IMR-90 (cell line): ENCODE measurements at regions not wholly inside any gene's neighbourhood (a gene's known extent, or its start where the extent isn't known, plus 50 kb on each side); places are given as distances from the start of the nearest gene placed in this dataset.

Experiments used
- ATAC-seq: fragments of 200-7000 bp; cut with Tn5 transposase; 2 replicates; pipeline ENCODE4 v1.9.1; 2020; ENCODE audit warnings: low read depth, mild to moderate bottlenecking, moderate library complexity
- BruUV-seq: library from RNA; stranded (reverse); fragments of 400-500 nt; replicated peaks from 2 replicates; lab custom pipeline; 2021; lab: Mats Ljungman, UMichigan
- CTCF ChIA-PET: fragments of 300-600 bp; formaldehyde crosslinking; extraction: SDS; loops from one replicate; lab custom pipeline; 2021; ENCODE audit warnings: antibody characterized with exemption; lab: Yijun Ruan, JAX
- POLR2A ChIA-PET: fragments of 300-600 bp; sonication (Branson Sonifier 250); formaldehyde crosslinking; loops from one replicate; lab custom pipeline; 2022; ENCODE audit warnings: antibody characterized with exemption; ENCODE audit not compliant: unreplicated experiment; lab: Charles Lee
- DNase-seq: peaks from one replicate; pipeline ENCODE4 v3.0.0; 2013
- H2AFZ ChIP-seq: replicated peaks from 2 replicates; pipeline ENCODE3; 2013; ENCODE audit warnings: low read length, mild to moderate bottlenecking; ENCODE audit not compliant: poor library complexity
- H2AK5ac ChIP-seq: 2 replicates; pipeline ENCODE4 v1.6.1; 2013; ENCODE audit warnings: low read depth, low read length, inconsistent platforms
- H2AK9ac ChIP-seq: replicated peaks from 2 replicates; pipeline ENCODE3; 2013; ENCODE audit warnings: mild to moderate bottlenecking, low read depth, low read length, moderate library complexity; ENCODE audit not compliant: poor library complexity
- H2BK120ac ChIP-seq: 2 replicates; pipeline ENCODE4 v1.6.1; 2013; ENCODE audit warnings: low read depth, low read length, inconsistent platforms
- H2BK15ac ChIP-seq: 3 replicates; pipeline ENCODE4 v1.6.1; 2013; ENCODE audit warnings: low read depth, low read length, inconsistent platforms
- H2BK20ac ChIP-seq: 2 replicates; pipeline ENCODE4 v1.6.1; 2013; ENCODE audit warnings: low read depth, mild to moderate bottlenecking, inconsistent platforms, low read length, moderate library complexity
- H2BK5ac ChIP-seq: 2 replicates; pipeline ENCODE4 v1.6.1; 2013; ENCODE audit warnings: mild to moderate bottlenecking, low read depth, low read length, inconsistent platforms; ENCODE audit not compliant: poor library complexity, severe bottlenecking
- H3K14ac ChIP-seq: replicated peaks from 2 replicates; pipeline ENCODE4 v1.6.1; 2013; ENCODE audit warnings: low read depth, low read length, inconsistent platforms
- H3K18ac ChIP-seq: 2 replicates; pipeline ENCODE4 v1.6.1; 2013; ENCODE audit warnings: low read depth, low read length, control low read depth
- H3K23ac ChIP-seq: 2 replicates; pipeline ENCODE4 v1.6.1; 2013; ENCODE audit warnings: low read depth, low read length, inconsistent platforms
- H3K27ac ChIP-seq: 2 replicates; pipeline ENCODE4 v1.5.1; 2013; ENCODE audit warnings: mild to moderate bottlenecking, control low read depth, low read length; ENCODE audit not compliant: insufficient read depth
- H3K27me3 ChIP-seq: 2 replicates; pipeline ENCODE4 v1.6.1; 2013; ENCODE audit warnings: low read length; ENCODE audit not compliant: control insufficient read depth, insufficient read depth
- H3K36me3 ChIP-seq: 2 replicates; pipeline ENCODE4 v1.6.1; 2013; ENCODE audit warnings: low read length, mixed read lengths; ENCODE audit not compliant: control insufficient read depth, insufficient read depth
- H3K4ac ChIP-seq: 2 replicates; pipeline ENCODE4 v1.6.1; 2013; ENCODE audit warnings: low read depth, low read length, inconsistent platforms
- H3K4me1 ChIP-seq: 2 replicates; pipeline ENCODE4 v1.6.1; 2013; ENCODE audit warnings: low read length, mixed read lengths; ENCODE audit not compliant: control insufficient read depth, insufficient read depth
- H3K4me2 ChIP-seq: 2 replicates; pipeline ENCODE4 v1.6.1; 2013; ENCODE audit warnings: low read depth, mild to moderate bottlenecking, control low read depth, low read length, moderate library complexity
- H3K4me3 ChIP-seq: 2 replicates; pipeline ENCODE4 v1.5.1; 2013; ENCODE audit warnings: low read depth, mild to moderate bottlenecking, control low read depth, low read length, moderate library complexity; ENCODE audit not compliant: insufficient read depth
- H3K56ac ChIP-seq: 2 replicates; pipeline ENCODE4 v1.6.1; 2013; ENCODE audit warnings: low read length, inconsistent platforms; ENCODE audit not compliant: insufficient read depth; ENCODE audit errors: extremely low read depth
- H3K79me1 ChIP-seq, 2 experiments: 2 replicates each; pipeline ENCODE4 v1.6.1; 2013; ENCODE audit warnings: low read length in 2 of 2, inconsistent platforms in 1 of 2, low read depth in 1 of 2
- H3K9ac ChIP-seq: 2 replicates; pipeline ENCODE4 v1.6.1; 2013; ENCODE audit warnings: low read depth, low read length, control low read depth
- H3K9me1 ChIP-seq: 2 replicates; pipeline ENCODE4 v1.6.1; 2013; ENCODE audit warnings: low read length, inconsistent platforms; ENCODE audit not compliant: insufficient read depth
- H3K9me3 ChIP-seq: 2 replicates; pipeline ENCODE4 v1.6.1; 2013; ENCODE audit warnings: low read length; ENCODE audit not compliant: control insufficient read depth, insufficient read depth
- H4K20me1 ChIP-seq: 2 replicates; pipeline ENCODE4 v1.6.1; 2013; ENCODE audit warnings: low read length, inconsistent platforms; ENCODE audit not compliant: insufficient read depth
- H4K5ac ChIP-seq: 2 replicates; pipeline ENCODE4 v1.6.1; 2013; ENCODE audit warnings: mild to moderate bottlenecking, low read depth, low read length, control low read depth
- H4K8ac ChIP-seq, 2 experiments: 2 replicates each; pipeline ENCODE4 v1.6.1; 2013; ENCODE audit warnings: low read depth in 2 of 2, low read length in 2 of 2, control low read depth in 1 of 2, inconsistent platforms in 1 of 2
- H4K91ac ChIP-seq: 2 replicates; pipeline ENCODE4 v1.6.1; 2013; ENCODE audit warnings: low read depth, low read length, inconsistent platforms; ENCODE audit not compliant: insufficient read depth
- BHLHE40 ChIP-seq: fragments of 150-350 bp; IDR thresholded peaks from 2 replicates; pipeline ENCODE4 v1.6.1; 2016; ENCODE audit warnings: mild to moderate bottlenecking, low read depth, low read length
- CEBPB ChIP-seq: IDR thresholded peaks from 2 replicates; pipeline ENCODE4 v1.6.1; 2012; ENCODE audit warnings: low read depth, low read length, improper control_type of control experiment
- CHD1 ChIP-seq: IDR thresholded peaks from 2 replicates; pipeline ENCODE4 v1.6.1; 2012; ENCODE audit warnings: low read depth, low read length, improper control_type of control experiment
- FOS ChIP-seq: fragments of 150-350 bp; IDR thresholded peaks from 2 replicates; pipeline ENCODE4 v1.6.1; 2016; ENCODE audit warnings: low read depth, low read length
- MAFK ChIP-seq: IDR thresholded peaks from 2 replicates; pipeline ENCODE4 v1.6.1; 2012; ENCODE audit warnings: low read depth, low read length, improper control_type of control experiment
- MAZ ChIP-seq: IDR thresholded peaks from 2 replicates; pipeline ENCODE4 v1.6.1; 2012; ENCODE audit warnings: low read depth, mild to moderate bottlenecking, low read length, improper control_type of control experiment, moderate library complexity, borderline replicate concordance
- MXI1 ChIP-seq: IDR thresholded peaks from 2 replicates; pipeline ENCODE4 v1.6.1; 2012; ENCODE audit warnings: low read depth, mild to moderate bottlenecking, low read length, moderate library complexity, borderline replicate concordance
- NFE2L2 ChIP-seq: fragments of 150-350 bp; IDR thresholded peaks from 2 replicates; pipeline ENCODE4 v1.6.1; 2016; ENCODE audit warnings: low read depth, mild to moderate bottlenecking, low read length
- POLR2A ChIP-seq: IDR thresholded peaks from 2 replicates; pipeline ENCODE4 v1.6.1; 2012; ENCODE audit warnings: mild to moderate bottlenecking, low read depth, low read length
- RAD21 ChIP-seq: IDR thresholded peaks from 2 replicates; pipeline ENCODE4 v1.6.1; 2012; ENCODE audit warnings: low read length, improper control_type of control experiment
- RCOR1 ChIP-seq: IDR thresholded peaks from 2 replicates; pipeline ENCODE4 v1.6.1; 2012; ENCODE audit warnings: mild to moderate bottlenecking, low read length, improper control_type of control experiment; ENCODE audit not compliant: insufficient replicate concordance
- RFX5 ChIP-seq: IDR thresholded peaks from 2 replicates; pipeline ENCODE4 v1.8.0; 2012; ENCODE audit warnings: low read depth, mild to moderate bottlenecking, low read length, moderate library complexity
- SMC3 ChIP-seq: fragments of 150-350 bp; IDR thresholded peaks from 2 replicates; pipeline ENCODE4 v1.6.1; 2016; ENCODE audit warnings: low read depth, mild to moderate bottlenecking, antibody characterized with exemption, low read length, moderate library complexity
- WGBS, 2 experiments: methylation state at CpG; one replicate each; pipeline versions ENCODE4 v1.1.5 to v1.1.7; 2013; ENCODE audit warnings: missing lambda C conversion rate in 2 of 2; ENCODE audit not compliant: insufficient read length in 1 of 2; ENCODE audit errors: extremely low coverage in 2 of 2; 5-methylcytosine and 5-hydroxymethylcytosine counted together
- dilution Hi-C: fragments of 300-500 bp; cut with HindIII; formaldehyde crosslinking; loops from one replicate; pipeline ENCODE4 v1.14.3; 2018; ENCODE audit warnings: low sequenced_read_pairs; ENCODE audit not compliant: unreplicated experiment
- in situ Hi-C: fragments of 300-500 bp; cut with MboI; formaldehyde crosslinking; loops from 3 replicates; pipeline ENCODE4 v1.14.3; 2019; ENCODE audit warnings: low sequenced_read_pairs, inconsistent platforms, mixed read lengths
- intact Hi-C: fragments of 100-400 bp; cut with micrococcal nuclease; formaldehyde crosslinking; loops from 2 replicates; pipeline ENCODE4 v1.10.0; 2022
- TF ChIP-seq, protein P1 (sequence below): fragments of 150-350 bp; IDR thresholded peaks from 2 replicates; pipeline ENCODE4 v1.6.1; 2016; ENCODE audit warnings: low read depth, mild to moderate bottlenecking, low read length, moderate library complexity, borderline replicate concordance
- TF ChIP-seq, protein P2 (sequence below): conservative IDR thresholded peaks from 2 replicates; pipeline ENCODE4 v1.5.1; 2012; ENCODE audit warnings: mild to moderate bottlenecking, low read depth, low read length, improper control_type of control experiment
- TF ChIP-seq, protein P3 (sequence below): fragments of 150-350 bp; IDR thresholded peaks from 2 replicates; pipeline ENCODE4 v1.6.1; 2017; ENCODE audit warnings: mild to moderate bottlenecking, antibody characterized with exemption, low read length, low read depth

DNA sequence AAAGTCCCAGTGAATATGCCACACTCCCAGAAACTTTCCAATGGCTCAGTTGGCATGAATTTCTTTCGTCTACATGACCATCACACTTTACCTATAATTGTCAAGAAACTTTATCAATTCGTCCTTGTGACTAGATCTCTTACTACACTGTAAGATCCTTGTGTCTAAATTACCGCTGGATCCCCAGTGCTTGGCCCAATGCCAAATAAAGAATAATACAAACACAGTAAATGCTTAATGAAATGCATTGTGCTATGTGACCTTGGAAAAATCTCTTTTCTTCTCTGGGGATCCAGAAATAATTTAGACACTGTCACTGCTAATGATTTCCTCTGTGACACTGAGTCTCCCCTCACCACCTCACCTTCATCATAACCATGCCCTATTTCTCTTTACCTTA lies 137.9 kb downstream of the VSIG4 start:
- H4K20me1 ChIP-seq: no peaks in the 10 kb centered on the region
- no peak overlapping the region for H4K8ac ChIP-seq
- 60% methylated on average over 1 of the region's 3 CpGs; no CpG with 5 or more reads in 1 of the 2 experiments for WGBS, 2 experiments
- ChIA-PET POLR2A (no interaction called here), CTCF (no interaction called here)
- H3K56ac ChIP-seq: no peak overlapping the region
- H3K9ac ChIP-seq: no peak overlapping the region
- no peak overlapping the region for H3K18ac ChIP-seq
- dilution Hi-C loops: no loop called here
- no peak overlapping the region for H4K91ac ChIP-seq
- H2AK9ac ChIP-seq: no peak overlapping the region
- BruUV-seq: no TSS peak
- no peak overlapping the region for H4K5ac ChIP-seq
- H2BK15ac ChIP-seq: no peak overlapping the region
- no peaks in the 10 kb centered on the region for H3K79me1 ChIP-seq
- no peaks in the 10 kb centered on the region for H3K9me3 ChIP-seq
- H3K4ac ChIP-seq: no peak overlapping the region
- intact Hi-C loops: no loop called here
- no peaks in the 10 kb centered on the region for H3K36me3 ChIP-seq
- no peak for DNase-seq
- H3K23ac ChIP-seq: no peak overlapping the region
- H2AK5ac ChIP-seq: no peak overlapping the region
- H3K9me1 ChIP-seq: no peaks in the 10 kb centered on the region
- H3K14ac ChIP-seq: no peak overlapping the region
- no peak overlapping the region for H3K27ac ChIP-seq
- peaks cover 2% of the 10 kb centered on the region; the same call in 1 of the 2 replicates for H3K27me3 ChIP-seq
- no peak overlapping the region for H2BK120ac ChIP-seq
- H2BK5ac ChIP-seq: no peak overlapping the region
- H2BK20ac ChIP-seq: no peak overlapping the region
- no peak for ATAC-seq
- no peak overlapping the region for H3K4me2 ChIP-seq
- no peak for TF ChIP-seq FOS
- TF ChIP-seq RCOR1: no peak
- TF ChIP-seq MAZ: no peak
- no peak for TF ChIP-seq CHD1
- TF ChIP-seq SMC3: no peak
- TF ChIP-seq, protein P1, sequence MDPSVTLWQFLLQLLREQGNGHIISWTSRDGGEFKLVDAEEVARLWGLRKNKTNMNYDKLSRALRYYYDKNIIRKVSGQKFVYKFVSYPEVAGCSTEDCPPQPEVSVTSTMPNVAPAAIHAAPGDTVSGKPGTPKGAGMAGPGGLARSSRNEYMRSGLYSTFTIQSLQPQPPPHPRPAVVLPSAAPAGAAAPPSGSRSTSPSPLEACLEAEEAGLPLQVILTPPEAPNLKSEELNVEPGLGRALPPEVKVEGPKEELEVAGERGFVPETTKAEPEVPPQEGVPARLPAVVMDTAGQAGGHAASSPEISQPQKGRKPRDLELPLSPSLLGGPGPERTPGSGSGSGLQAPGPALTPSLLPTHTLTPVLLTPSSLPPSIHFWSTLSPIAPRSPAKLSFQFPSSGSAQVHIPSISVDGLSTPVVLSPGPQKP: no peak
- no peak for TF ChIP-seq MAFK
- TF ChIP-seq BHLHE40: no peak
- TF ChIP-seq CEBPB: no peak
- TF ChIP-seq RFX5: no peak
- TF ChIP-seq, protein P2, sequence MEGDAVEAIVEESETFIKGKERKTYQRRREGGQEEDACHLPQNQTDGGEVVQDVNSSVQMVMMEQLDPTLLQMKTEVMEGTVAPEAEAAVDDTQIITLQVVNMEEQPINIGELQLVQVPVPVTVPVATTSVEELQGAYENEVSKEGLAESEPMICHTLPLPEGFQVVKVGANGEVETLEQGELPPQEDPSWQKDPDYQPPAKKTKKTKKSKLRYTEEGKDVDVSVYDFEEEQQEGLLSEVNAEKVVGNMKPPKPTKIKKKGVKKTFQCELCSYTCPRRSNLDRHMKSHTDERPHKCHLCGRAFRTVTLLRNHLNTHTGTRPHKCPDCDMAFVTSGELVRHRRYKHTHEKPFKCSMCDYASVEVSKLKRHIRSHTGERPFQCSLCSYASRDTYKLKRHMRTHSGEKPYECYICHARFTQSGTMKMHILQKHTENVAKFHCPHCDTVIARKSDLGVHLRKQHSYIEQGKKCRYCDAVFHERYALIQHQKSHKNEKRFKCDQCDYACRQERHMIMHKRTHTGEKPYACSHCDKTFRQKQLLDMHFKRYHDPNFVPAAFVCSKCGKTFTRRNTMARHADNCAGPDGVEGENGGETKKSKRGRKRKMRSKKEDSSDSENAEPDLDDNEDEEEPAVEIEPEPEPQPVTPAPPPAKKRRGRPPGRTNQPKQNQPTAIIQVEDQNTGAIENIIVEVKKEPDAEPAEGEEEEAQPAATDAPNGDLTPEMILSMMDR: no peak
- no peak for TF ChIP-seq MXI1
- no peak for TF ChIP-seq RAD21
- no peak for TF ChIP-seq POLR2A
- TF ChIP-seq, protein P3, sequence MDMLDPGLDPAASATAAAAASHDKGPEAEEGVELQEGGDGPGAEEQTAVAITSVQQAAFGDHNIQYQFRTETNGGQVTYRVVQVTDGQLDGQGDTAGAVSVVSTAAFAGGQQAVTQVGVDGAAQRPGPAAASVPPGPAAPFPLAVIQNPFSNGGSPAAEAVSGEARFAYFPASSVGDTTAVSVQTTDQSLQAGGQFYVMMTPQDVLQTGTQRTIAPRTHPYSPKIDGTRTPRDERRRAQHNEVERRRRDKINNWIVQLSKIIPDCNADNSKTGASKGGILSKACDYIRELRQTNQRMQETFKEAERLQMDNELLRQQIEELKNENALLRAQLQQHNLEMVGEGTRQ: no peak
- no peak for TF ChIP-seq NFE2L2
- in situ Hi-C loops: no loop called here
- no peak overlapping the region for H2AFZ ChIP-seq
- no peaks in the 10 kb centered on the region for H3K4me1 ChIP-seq
- H3K4me3 ChIP-seq: no peak overlapping the region
